PFSK-1 (cell line): ENCODE measurements at regions not wholly inside any gene's neighbourhood (a gene's known extent, or its start where the extent isn't known, plus 50 kb on each side); places are given as distances from the start of the nearest gene placed in this dataset.

Experiments used
- FOXP2 ChIP-seq: optimal IDR thresholded peaks from 2 replicates; pipeline ENCODE3; 2011; ENCODE audit warnings: borderline replicate concordance, control low read depth, inconsistent platforms; ENCODE audit not compliant: insufficient read depth; ENCODE audit errors: extremely low read length, extremely low read depth
- POLR2AphosphoS5 ChIP-seq: IDR thresholded peaks from 2 replicates; pipeline ENCODE4 v1.6.1; 2012; ENCODE audit warnings: low read depth, mild to moderate bottlenecking, control low read depth, low read length, moderate library complexity
- SIN3A ChIP-seq: IDR thresholded peaks from 2 replicates; pipeline ENCODE4 v1.6.1; 2012; ENCODE audit warnings: mild to moderate bottlenecking, low read length, moderate library complexity, borderline replicate concordance; ENCODE audit not compliant: insufficient read depth
- TAF1 ChIP-seq: IDR thresholded peaks from 2 replicates; pipeline ENCODE4 v1.6.1; 2012; ENCODE audit warnings: low read length, control low read depth, borderline replicate concordance; ENCODE audit not compliant: insufficient read depth
- TF ChIP-seq, protein P1 (sequence below), 2 experiments: IDR thresholded peaks; 2 replicates each; pipeline versions ENCODE4 v1.6.1 to v1.8.0; 2011 to 2012; ENCODE audit warnings: low read depth in 2 of 2, low read length in 2 of 2, control low read depth in 1 of 2, inconsistent platforms in 1 of 2, mild to moderate bottlenecking in 1 of 2, moderate library complexity in 1 of 2; ENCODE audit not compliant: insufficient read depth in 1 of 2

- no peak for TF ChIP-seq TAF1
- TF ChIP-seq, protein P1, sequence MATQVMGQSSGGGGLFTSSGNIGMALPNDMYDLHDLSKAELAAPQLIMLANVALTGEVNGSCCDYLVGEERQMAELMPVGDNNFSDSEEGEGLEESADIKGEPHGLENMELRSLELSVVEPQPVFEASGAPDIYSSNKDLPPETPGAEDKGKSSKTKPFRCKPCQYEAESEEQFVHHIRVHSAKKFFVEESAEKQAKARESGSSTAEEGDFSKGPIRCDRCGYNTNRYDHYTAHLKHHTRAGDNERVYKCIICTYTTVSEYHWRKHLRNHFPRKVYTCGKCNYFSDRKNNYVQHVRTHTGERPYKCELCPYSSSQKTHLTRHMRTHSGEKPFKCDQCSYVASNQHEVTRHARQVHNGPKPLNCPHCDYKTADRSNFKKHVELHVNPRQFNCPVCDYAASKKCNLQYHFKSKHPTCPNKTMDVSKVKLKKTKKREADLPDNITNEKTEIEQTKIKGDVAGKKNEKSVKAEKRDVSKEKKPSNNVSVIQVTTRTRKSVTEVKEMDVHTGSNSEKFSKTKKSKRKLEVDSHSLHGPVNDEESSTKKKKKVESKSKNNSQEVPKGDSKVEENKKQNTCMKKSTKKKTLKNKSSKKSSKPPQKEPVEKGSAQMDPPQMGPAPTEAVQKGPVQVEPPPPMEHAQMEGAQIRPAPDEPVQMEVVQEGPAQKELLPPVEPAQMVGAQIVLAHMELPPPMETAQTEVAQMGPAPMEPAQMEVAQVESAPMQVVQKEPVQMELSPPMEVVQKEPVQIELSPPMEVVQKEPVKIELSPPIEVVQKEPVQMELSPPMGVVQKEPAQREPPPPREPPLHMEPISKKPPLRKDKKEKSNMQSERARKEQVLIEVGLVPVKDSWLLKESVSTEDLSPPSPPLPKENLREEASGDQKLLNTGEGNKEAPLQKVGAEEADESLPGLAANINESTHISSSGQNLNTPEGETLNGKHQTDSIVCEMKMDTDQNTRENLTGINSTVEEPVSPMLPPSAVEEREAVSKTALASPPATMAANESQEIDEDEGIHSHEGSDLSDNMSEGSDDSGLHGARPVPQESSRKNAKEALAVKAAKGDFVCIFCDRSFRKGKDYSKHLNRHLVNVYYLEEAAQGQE (IDR thresholded peaks at IDR 0.05; ENCODE audit: insufficient read depth in 1 of 2, low read depth in 2 of 2, low read length in 2 of 2) = no peak
- no peak for TF ChIP-seq POLR2AphosphoS5
- TF ChIP-seq SIN3A = no peak
- TF ChIP-seq FOXP2 = no peak
Measured at GRCh38 chr1:70902211-70902610, 145.4 kb downstream of the PTGER3 start.

DNA sequence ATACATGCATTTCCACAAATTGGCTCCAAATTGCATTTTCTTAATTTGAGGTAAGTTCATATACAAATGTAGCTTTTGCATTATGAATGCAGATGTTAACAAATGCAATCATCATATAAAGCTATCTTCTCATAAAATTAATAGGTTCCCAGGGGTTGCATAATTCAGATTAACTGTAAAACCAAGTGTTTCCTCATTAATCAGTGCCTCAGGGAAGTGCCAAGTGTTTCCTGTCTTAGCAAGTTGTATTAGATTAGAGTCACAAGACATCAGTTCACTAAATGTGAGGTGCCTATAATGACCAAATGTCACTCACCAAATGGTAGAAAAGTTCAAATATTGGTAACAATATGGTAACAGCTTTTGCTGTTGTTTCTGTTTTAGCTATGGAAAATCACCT lies 140.8 kb downstream of the PTGER3 start:
- TF ChIP-seq TAF1 (no peak), SIN3A (no peak)

GRCh38 chr1:70907563-70908310 lies 139.9 kb downstream of the PTGER3 start:
- TF ChIP-seq TAF1 (no peak), FOXP2 (no peak), SIN3A (no peak), POLR2AphosphoS5 (no peak)
- TF ChIP-seq, protein P1 (IDR thresholded peaks at IDR 0.05; ENCODE audit: insufficient read depth in 1 of 2, low read depth in 2 of 2, low read length in 2 of 2) = no peak

- no peak for TF ChIP-seq POLR2AphosphoS5
- TF ChIP-seq, protein P1 (IDR thresholded peaks at IDR 0.05; ENCODE audit: insufficient read depth in 1 of 2, low read depth in 2 of 2, low read length in 2 of 2) = no peak
- no peak for TF ChIP-seq SIN3A
Measured at GRCh38 chr1:70909262-70909822, 138.3 kb downstream of the PTGER3 start.

- TF ChIP-seq, protein P1 (IDR thresholded peaks at IDR 0.05; ENCODE audit: insufficient read depth in 1 of 2, low read depth in 2 of 2, low read length in 2 of 2) = no peak
- TF ChIP-seq TAF1 = no peak
Measured at GRCh38 chr1:70910013-70910412, 137.6 kb downstream of the PTGER3 start.
